HEK293 (cell line): ENCODE measurements at regions not wholly inside any gene's neighbourhood (a gene's known extent, or its start where the extent isn't known, plus 50 kb on each side); places are given as distances from the start of the nearest gene placed in this dataset.

Experiments used
- CTCF ChIA-PET: fragments of 350-600 bp; formaldehyde crosslinking; extraction: SDS; loops from one replicate; lab custom pipeline; 2021; ENCODE audit warnings: antibody characterized with exemption; lab: Yijun Ruan, JAX
- POLR2A ChIA-PET: fragments of 300-600 bp; formaldehyde crosslinking; extraction: SDS; loops from one replicate; lab custom pipeline; 2020; ENCODE audit warnings: antibody characterized with exemption, inconsistent platforms; lab: Yijun Ruan, JAX
- H3K27ac ChIP-seq: fragments of 200-500 bp; sonication (Bioruptor generic); 2 replicates; pipeline ENCODE4 v1.5.1; 2014; ENCODE audit warnings: low read depth, low read length, control low read depth, inconsistent platforms; ENCODE audit errors: extremely low read depth
- H3K36me3 ChIP-seq, 2 experiments: fragments of 200-500 bp in 1 of 2; sonication (Bioruptor generic) in 1 of 2; 1 replicate in 1 of 2; 2 replicates in 1 of 2; pipeline ENCODE4 v1.5.1; 2014 to 2017; ENCODE audit warnings: inconsistent platforms in 2 of 2, low read length in 2 of 2; ENCODE audit not compliant: control insufficient read depth in 2 of 2, insufficient read depth in 1 of 2
- H3K4me1 ChIP-seq: fragments of 200-500 bp; sonication (Bioruptor generic); 2 replicates; pipeline ENCODE4 v1.5.1; 2014; ENCODE audit warnings: mild to moderate bottlenecking, low read length, inconsistent platforms; ENCODE audit not compliant: control insufficient read depth, insufficient read depth
- H3K4me3 ChIP-seq: 2 replicates; pipeline ENCODE4 v1.5.1; 2011; ENCODE audit warnings: low read depth, mild to moderate bottlenecking, control low read depth, low read length, moderate library complexity
- H3K9me3 ChIP-seq: fragments of 200-500 bp; sonication (Bioruptor generic); 2 replicates; pipeline ENCODE4 v1.5.1; 2014; ENCODE audit warnings: low read depth, low read length, inconsistent platforms; ENCODE audit not compliant: control insufficient read depth, insufficient read depth
- IKZF3 ChIP-seq: fragments of 450-650 bp; IDR thresholded peaks from 2 replicates; pipeline ENCODE4 v1.5.0; 2018; ENCODE audit warnings: missing biosample characterization, mild to moderate bottlenecking, missing genetic modification characterization, moderate library complexity
- MEIS1 ChIP-seq: sonication (generic); formaldehyde crosslinking; IDR thresholded peaks from 2 replicates; pipeline ENCODE4 v1.8.1; 2022; ENCODE audit warnings: missing genetic modification reagents, mild to moderate bottlenecking, borderline replicate concordance
- PRDM1 ChIP-seq: fragments of 450-650 bp; formaldehyde crosslinking; IDR thresholded peaks from 2 replicates; pipeline ENCODE4; 2016; ENCODE audit warnings: missing biosample characterization, missing genetic modification characterization
- TCF7L2 ChIP-seq: IDR thresholded peaks from 2 replicates; pipeline ENCODE4 v1.6.1; 2011; ENCODE audit warnings: low read depth, mild to moderate bottlenecking, inconsistent platforms, low read length, moderate library complexity, borderline replicate concordance
- TRIM28 ChIP-seq: IDR thresholded peaks from 2 replicates; pipeline ENCODE4 v1.6.1; 2011; ENCODE audit warnings: low read length, control low read depth, borderline replicate concordance
- ZBTB17 ChIP-seq: fragments of 450-650 bp; formaldehyde crosslinking; IDR thresholded peaks from 2 replicates; pipeline ENCODE4 v1.5.1; 2016; ENCODE audit warnings: missing biosample characterization, missing genetic modification characterization
- ZBTB7A ChIP-seq: fragments of 450-650 bp; formaldehyde crosslinking; IDR thresholded peaks from 2 replicates; pipeline ENCODE4 v1.5.1; 2016; ENCODE audit warnings: low read depth, missing biosample characterization, missing genetic modification characterization
- ZFHX2 ChIP-seq: fragments of 450-650 bp; formaldehyde crosslinking; conservative IDR thresholded peaks from 2 replicates; pipeline ENCODE4 v1.5.1; 2016; ENCODE audit warnings: missing biosample characterization, missing genetic modification characterization
- ZIC2 ChIP-seq: fragments of 450-650 bp; formaldehyde crosslinking; IDR thresholded peaks from 2 replicates; pipeline ENCODE4 v1.5.1; 2016; ENCODE audit warnings: missing biosample characterization, missing genetic modification characterization
- ZNF114 ChIP-seq: fragments of 450-650 bp; formaldehyde crosslinking; IDR thresholded peaks from 2 replicates; pipeline ENCODE4 v1.5.0; 2017; ENCODE audit warnings: missing biosample characterization, missing genetic modification characterization
- ZNF140 ChIP-seq: fragments of 450-650 bp; formaldehyde crosslinking; IDR thresholded peaks from 2 replicates; pipeline ENCODE4 v1.5.1; 2016; ENCODE audit warnings: missing biosample characterization, missing genetic modification characterization
- ZNF155 ChIP-seq: fragments of 450-650 bp; formaldehyde crosslinking; IDR thresholded peaks from 2 replicates; pipeline ENCODE4 v1.5.1; 2016; ENCODE audit warnings: missing biosample characterization, missing genetic modification characterization
- ZNF175 ChIP-seq: fragments of 450-650 bp; formaldehyde crosslinking; IDR thresholded peaks from 2 replicates; pipeline ENCODE4 v1.5.1; 2016; ENCODE audit warnings: missing biosample characterization, missing genetic modification characterization
- ZNF23 ChIP-seq: fragments of 450-650 bp; formaldehyde crosslinking; IDR thresholded peaks from 2 replicates; pipeline ENCODE4 v1.5.1; 2016; ENCODE audit warnings: missing biosample characterization, missing genetic modification characterization, borderline replicate concordance
- ZNF266 ChIP-seq: fragments of 450-650 bp; formaldehyde crosslinking; IDR thresholded peaks from 2 replicates; pipeline ENCODE4 v1.5.1; 2016; ENCODE audit warnings: missing biosample characterization, missing genetic modification characterization, low read depth
- ZNF311 ChIP-seq: fragments of 450-650 bp; formaldehyde crosslinking; IDR thresholded peaks from 2 replicates; pipeline ENCODE4 v1.5.1; 2017; ENCODE audit warnings: missing biosample characterization, missing genetic modification characterization, borderline replicate concordance
- ZNF341 ChIP-seq: fragments of 450-650 bp; formaldehyde crosslinking; IDR thresholded peaks from 2 replicates; pipeline ENCODE4; 2016; ENCODE audit warnings: low read depth, missing biosample characterization, missing genetic modification characterization
- ZNF473 ChIP-seq: fragments of 450-650 bp; formaldehyde crosslinking; IDR thresholded peaks from 2 replicates; pipeline ENCODE4 v1.5.1; 2017; ENCODE audit warnings: missing biosample characterization, missing genetic modification characterization
- ZNF501 ChIP-seq: fragments of 450-650 bp; formaldehyde crosslinking; IDR thresholded peaks from 2 replicates; pipeline ENCODE4 v1.5.1; 2016; ENCODE audit warnings: missing biosample characterization, missing genetic modification characterization
- ZNF510 ChIP-seq: fragments of 450-650 bp; formaldehyde crosslinking; IDR thresholded peaks from 2 replicates; pipeline ENCODE4 v1.5.1; 2018; ENCODE audit warnings: mild to moderate bottlenecking, missing genetic modification characterization, missing biosample characterization; ENCODE audit not compliant: insufficient replicate concordance
- ZNF660 ChIP-seq: fragments of 450-650 bp; IDR thresholded peaks from 2 replicates; pipeline ENCODE4 v1.5.1; 2018; ENCODE audit warnings: missing biosample characterization, mild to moderate bottlenecking, missing genetic modification characterization
- ZNF664 ChIP-seq: fragments of 450-650 bp; formaldehyde crosslinking; IDR thresholded peaks from 2 replicates; pipeline ENCODE4 v1.5.1; 2016; ENCODE audit warnings: missing biosample characterization, missing genetic modification characterization
- ZNF777 ChIP-seq: fragments of 450-650 bp; formaldehyde crosslinking; IDR thresholded peaks from 2 replicates; pipeline ENCODE4 v1.5.1; 2017; ENCODE audit warnings: missing biosample characterization, missing genetic modification characterization, borderline replicate concordance
- ZNF843 ChIP-seq: fragments of 450-650 bp; formaldehyde crosslinking; IDR thresholded peaks from 2 replicates; pipeline ENCODE4 v1.5.1; 2016; ENCODE audit warnings: missing biosample characterization, missing genetic modification characterization
- ZSCAN16 ChIP-seq: fragments of 450-650 bp; formaldehyde crosslinking; IDR thresholded peaks from 2 replicates; pipeline ENCODE4 v1.5.1; 2016; ENCODE audit warnings: missing biosample characterization, missing genetic modification characterization
- ZSCAN30 ChIP-seq: fragments of 450-650 bp; IDR thresholded peaks from 2 replicates; pipeline ENCODE4 v1.5.1; 2018; ENCODE audit warnings: missing biosample characterization, mild to moderate bottlenecking, missing genetic modification characterization, moderate library complexity
- TF ChIP-seq, protein P1 (sequence below): fragments of 450-650 bp; formaldehyde crosslinking; IDR thresholded peaks from 2 replicates; pipeline ENCODE4 v1.5.1; 2017; ENCODE audit warnings: missing biosample characterization, missing genetic modification characterization
- TF ChIP-seq, protein P2 (sequence below): fragments of 450-650 bp; formaldehyde crosslinking; IDR thresholded peaks from 2 replicates; pipeline ENCODE4 v1.5.1; 2016; ENCODE audit warnings: missing biosample characterization, missing genetic modification characterization
- TF ChIP-seq, protein P3 (sequence below): fragments of 450-650 bp; formaldehyde crosslinking; IDR thresholded peaks from 2 replicates; pipeline ENCODE4 v1.5.1; 2016; ENCODE audit warnings: missing biosample characterization, missing genetic modification characterization
- TF ChIP-seq, protein P4 (sequence below): fragments of 450-650 bp; IDR thresholded peaks from 2 replicates; pipeline ENCODE4 v1.5.1; 2018; ENCODE audit warnings: missing biosample characterization, missing genetic modification characterization
- TF ChIP-seq, protein P5 (sequence below): fragments of 450-650 bp; formaldehyde crosslinking; IDR thresholded peaks from 2 replicates; pipeline ENCODE4 v1.5.1; 2016; ENCODE audit warnings: missing biosample characterization, missing genetic modification characterization
- TF ChIP-seq, protein P6 (sequence below): fragments of 450-650 bp; formaldehyde crosslinking; IDR thresholded peaks from 2 replicates; pipeline ENCODE4 v1.5.1; 2016; ENCODE audit warnings: missing biosample characterization, missing genetic modification characterization

DNA sequence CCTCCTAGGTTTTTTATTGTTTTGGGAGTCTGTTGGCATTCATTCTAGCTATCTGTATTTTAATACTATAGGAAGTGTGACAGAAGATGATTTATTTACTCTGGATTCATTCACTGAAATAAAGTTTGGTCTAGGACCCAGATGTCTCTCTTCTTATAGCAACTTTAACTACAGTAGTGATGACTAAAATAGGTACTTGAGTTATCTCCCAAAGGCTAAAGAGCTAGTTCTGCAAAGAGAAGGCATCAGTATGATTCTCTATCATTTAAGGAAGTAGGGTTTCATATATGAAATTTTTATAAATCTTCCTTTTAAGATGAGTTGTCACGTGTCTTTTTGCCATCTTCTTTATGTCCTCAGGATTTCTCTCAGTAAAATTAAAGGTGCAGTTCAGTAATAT is 507.4 kb downstream of the KCTD12 start:
- CTCF ChIA-PET = no interaction called here
- POLR2A ChIA-PET = no interaction called here

DNA sequence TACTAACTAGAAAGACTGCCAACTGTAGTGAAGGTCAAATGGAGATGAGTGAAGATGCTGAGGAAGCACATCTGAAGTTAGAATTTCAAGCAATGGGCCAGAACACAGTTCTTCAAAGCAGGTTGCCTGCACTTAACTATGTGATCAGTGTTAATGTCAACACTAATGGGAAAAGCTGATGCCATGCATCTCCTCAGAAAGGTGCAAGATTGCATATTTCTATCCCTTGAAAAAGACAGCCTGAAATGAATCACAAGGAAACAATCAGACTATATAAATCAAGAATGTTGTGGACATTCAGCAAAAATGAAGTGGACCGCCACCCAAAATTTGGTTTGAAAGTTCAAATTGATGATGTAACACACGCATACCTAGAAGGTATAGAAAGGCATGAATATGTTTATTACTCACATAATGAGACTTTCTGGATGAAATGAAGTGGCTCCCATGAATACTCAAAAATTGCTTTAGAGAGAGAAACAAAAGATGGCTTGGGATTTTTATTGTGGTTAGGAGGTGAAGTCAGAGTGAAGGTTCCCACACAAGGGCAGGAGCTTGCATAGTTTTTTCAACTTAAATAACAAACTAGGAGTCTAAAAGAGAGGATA is 522.4 kb downstream of the KCTD12 start:
- Histone ChIP-seq H3K4me1 (no peaks in the 10 kb centered on the region), H3K27ac (no peak overlapping the region), H3K36me3 (no peaks in the 10 kb centered on the region), H3K4me3 (no peak overlapping the region)
- no peak for TF ChIP-seq ZNF311 (tag by site-specific recombination)
- no peak for TF ChIP-seq TRIM28
- no peak for TF ChIP-seq ZBTB7A
- TF ChIP-seq, protein P1, sequence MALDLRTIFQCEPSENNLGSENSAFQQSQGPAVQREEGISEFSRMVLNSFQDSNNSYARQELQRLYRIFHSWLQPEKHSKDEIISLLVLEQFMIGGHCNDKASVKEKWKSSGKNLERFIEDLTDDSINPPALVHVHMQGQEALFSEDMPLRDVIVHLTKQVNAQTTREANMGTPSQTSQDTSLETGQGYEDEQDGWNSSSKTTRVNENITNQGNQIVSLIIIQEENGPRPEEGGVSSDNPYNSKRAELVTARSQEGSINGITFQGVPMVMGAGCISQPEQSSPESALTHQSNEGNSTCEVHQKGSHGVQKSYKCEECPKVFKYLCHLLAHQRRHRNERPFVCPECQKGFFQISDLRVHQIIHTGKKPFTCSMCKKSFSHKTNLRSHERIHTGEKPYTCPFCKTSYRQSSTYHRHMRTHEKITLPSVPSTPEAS = no peak
- TF ChIP-seq, protein P2, sequence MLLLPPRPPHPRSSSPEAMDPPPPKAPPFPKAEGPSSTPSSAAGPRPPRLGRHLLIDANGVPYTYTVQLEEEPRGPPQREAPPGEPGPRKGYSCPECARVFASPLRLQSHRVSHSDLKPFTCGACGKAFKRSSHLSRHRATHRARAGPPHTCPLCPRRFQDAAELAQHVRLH (tag by site-specific recombination) = no peak
- TF ChIP-seq ZNF266 (tag by site-specific recombination) = no peak
- no peak for TF ChIP-seq ZFHX2 (tag by site-specific recombination)
- no peak for TF ChIP-seq ZSCAN16 (tag by site-specific recombination)
- no peak for TF ChIP-seq ZNF664 (tag by site-specific recombination)
- TF ChIP-seq IKZF3 (tag by site-specific recombination) = no peak
- TF ChIP-seq, protein P3, sequence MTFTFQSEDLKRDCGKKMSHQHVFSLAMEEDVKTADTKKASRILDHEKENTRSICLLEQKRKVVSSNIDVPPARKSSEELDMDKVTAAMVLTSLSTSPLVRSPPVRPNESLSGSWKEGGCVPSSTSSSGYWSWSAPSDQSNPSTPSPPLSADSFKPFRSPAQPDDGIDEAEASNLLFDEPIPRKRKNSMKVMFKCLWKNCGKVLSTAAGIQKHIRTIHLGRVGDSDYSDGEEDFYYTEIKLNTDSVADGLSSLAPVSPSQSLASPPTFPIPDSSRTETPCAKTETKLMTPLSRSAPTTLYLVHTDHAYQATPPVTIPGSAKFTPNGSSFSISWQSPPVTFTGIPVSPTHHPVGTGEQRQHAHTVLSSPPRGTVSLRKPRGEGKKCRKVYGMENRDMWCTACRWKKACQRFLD (tag by site-specific recombination) = no peak
- TF ChIP-seq, protein P4, sequence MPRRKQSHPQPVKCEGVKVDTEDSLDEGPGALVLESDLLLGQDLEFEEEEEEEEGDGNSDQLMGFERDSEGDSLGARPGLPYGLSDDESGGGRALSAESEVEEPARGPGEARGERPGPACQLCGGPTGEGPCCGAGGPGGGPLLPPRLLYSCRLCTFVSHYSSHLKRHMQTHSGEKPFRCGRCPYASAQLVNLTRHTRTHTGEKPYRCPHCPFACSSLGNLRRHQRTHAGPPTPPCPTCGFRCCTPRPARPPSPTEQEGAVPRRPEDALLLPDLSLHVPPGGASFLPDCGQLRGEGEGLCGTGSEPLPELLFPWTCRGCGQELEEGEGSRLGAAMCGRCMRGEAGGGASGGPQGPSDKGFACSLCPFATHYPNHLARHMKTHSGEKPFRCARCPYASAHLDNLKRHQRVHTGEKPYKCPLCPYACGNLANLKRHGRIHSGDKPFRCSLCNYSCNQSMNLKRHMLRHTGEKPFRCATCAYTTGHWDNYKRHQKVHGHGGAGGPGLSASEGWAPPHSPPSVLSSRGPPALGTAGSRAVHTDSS (tag by site-specific recombination) = no peak
- TF ChIP-seq ZNF341 (tag by site-specific recombination) = no peak
- TF ChIP-seq ZIC2 (tag by site-specific recombination) = no peak
- TF ChIP-seq, protein P5, sequence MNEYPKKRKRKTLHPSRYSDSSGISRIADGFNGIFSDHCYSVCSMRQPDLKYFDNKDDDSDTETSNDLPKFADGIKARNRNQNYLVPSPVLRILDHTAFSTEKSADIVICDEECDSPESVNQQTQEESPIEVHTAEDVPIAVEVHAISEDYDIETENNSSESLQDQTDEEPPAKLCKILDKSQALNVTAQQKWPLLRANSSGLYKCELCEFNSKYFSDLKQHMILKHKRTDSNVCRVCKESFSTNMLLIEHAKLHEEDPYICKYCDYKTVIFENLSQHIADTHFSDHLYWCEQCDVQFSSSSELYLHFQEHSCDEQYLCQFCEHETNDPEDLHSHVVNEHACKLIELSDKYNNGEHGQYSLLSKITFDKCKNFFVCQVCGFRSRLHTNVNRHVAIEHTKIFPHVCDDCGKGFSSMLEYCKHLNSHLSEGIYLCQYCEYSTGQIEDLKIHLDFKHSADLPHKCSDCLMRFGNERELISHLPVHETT (tag by site-specific recombination) = no peak
- TF ChIP-seq, all 188 proteins: peak for 0
- ChIA-PET CTCF (no interaction called here), POLR2A (no interaction called here)
- H3K9me3 ChIP-seq = no peaks in the 10 kb centered on the region

More for the DNA sequence above, 507.4 kb downstream of the KCTD12 start:
- TF ChIP-seq, protein P6, sequence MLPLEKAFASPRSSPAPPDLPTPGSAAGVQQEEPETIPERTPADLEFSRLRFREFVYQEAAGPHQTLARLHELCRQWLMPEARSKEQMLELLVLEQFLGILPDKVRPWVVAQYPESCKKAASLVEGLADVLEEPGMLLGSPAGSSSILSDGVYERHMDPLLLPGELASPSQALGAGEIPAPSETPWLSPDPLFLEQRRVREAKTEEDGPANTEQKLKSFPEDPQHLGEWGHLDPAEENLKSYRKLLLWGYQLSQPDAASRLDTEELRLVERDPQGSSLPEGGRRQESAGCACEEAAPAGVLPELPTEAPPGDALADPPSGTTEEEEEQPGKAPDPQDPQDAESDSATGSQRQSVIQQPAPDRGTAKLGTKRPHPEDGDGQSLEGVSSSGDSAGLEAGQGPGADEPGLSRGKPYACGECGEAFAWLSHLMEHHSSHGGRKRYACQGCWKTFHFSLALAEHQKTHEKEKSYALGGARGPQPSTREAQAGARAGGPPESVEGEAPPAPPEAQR (tag by site-specific recombination) = no peak
- TF ChIP-seq ZNF660 (no peak), ZSCAN30 (tag by site-specific recombination) (no peak), ZNF843 (no peak), ZNF23 (tag by site-specific recombination) (no peak), MEIS1 (CRISPR knock-in tag) (no peak), ZNF510 (tag by site-specific recombination) (no peak), ZNF140 (tag by site-specific recombination) (no peak), ZNF175 (tag by site-specific recombination) (no peak), ZNF473 (tag by site-specific recombination) (no peak), ZNF114 (tag by site-specific recombination) (no peak), ZNF501 (tag by site-specific recombination) (no peak), ZNF777 (tag by site-specific recombination) (no peak), ZNF155 (tag by site-specific recombination) (no peak), ZBTB17 (tag by site-specific recombination) (no peak), PRDM1 (no peak), TCF7L2 (no peak)
- Histone ChIP-seq H3K27ac (no peak overlapping the region), H3K9me3 (no peaks in the 10 kb centered on the region), H3K4me1 (no peaks in the 10 kb centered on the region), H3K4me3 (no peak overlapping the region), H3K36me3 (no peaks in the 10 kb centered on the region)
